ENCODE measurements at regions not wholly inside any gene's neighbourhood (a gene's known extent, or its start where the extent isn't known, plus 50 kb on each side); places are given as distances from the start of the nearest gene placed in this dataset.
A peak's percentile ranks its signal among the peaks of the same experiment; 100 is the strongest.
"Not testable (repeated sequence)": the region's sequence is repeated elsewhere in the genome, so short reads cannot be mapped to it uniquely, and the experiment has no call there.

- CTCF ChIA-PET: no interaction called here
- H3K4me1 ChIP-seq (ENCODE audit: control insufficient read depth in 1 of 2, insufficient read depth in 2 of 2, low read depth in 1 of 2, low read length in 1 of 2): no peaks in the 10 kb centered on the region; a peak in 1 of 4 replicates
- 32% methylated on average over 3 of the region's 3 CpGs for WGBS (ENCODE audit: low lambda C conversion rate)
- TF ChIP-seq NFIC (IDR thresholded peaks at IDR 0.05; ENCODE audit: borderline replicate concordance): no peak
- no peak for TF ChIP-seq YY1 (IDR thresholded peaks at IDR 0.05; ENCODE audit: low read depth)
- TF ChIP-seq ELF1 (IDR thresholded peaks at IDR 0.05): no peak
- no peak for TF ChIP-seq MEF2A (IDR thresholded peaks at IDR 0.05; ENCODE audit: borderline replicate concordance, low read depth)
- no peak for TF ChIP-seq ZBTB33 (IDR thresholded peaks at IDR 0.05; ENCODE audit: borderline replicate concordance, low read depth)
- TF ChIP-seq EP300 (IDR thresholded peaks at IDR 0.05; ENCODE audit: borderline replicate concordance in 1 of 2, low read depth in 1 of 2, low read length in 1 of 2): no peak
- TF ChIP-seq RFX5 (IDR thresholded peaks at IDR 0.05; ENCODE audit: low read length): no peak
- TF ChIP-seq RXRA (IDR thresholded peaks at IDR 0.05; ENCODE audit: borderline replicate concordance, low read depth): no peak
- no peak for TF ChIP-seq GATA2 (CRISPR knock-in tag; IDR thresholded peaks at IDR 0.05)
- no peak overlapping the region for H3K27ac ChIP-seq (ENCODE audit: low read depth in 2 of 2, low read length in 1 of 2)
- POLR2A ChIA-PET: no interaction called here
- no peaks in the 10 kb centered on the region for H3K9me2 ChIP-seq
- H3K79me2 ChIP-seq (ENCODE audit: insufficient read depth): no peaks in the 10 kb centered on the region
- H3K9ac ChIP-seq: no peak overlapping the region
- H3K27me3 ChIP-seq (ENCODE audit: insufficient read depth): no peaks in the 10 kb centered on the region
- H3K9me3 ChIP-seq: no peaks in the 10 kb centered on the region
- H4K20me1 ChIP-seq (ENCODE audit: insufficient read depth): no peaks in the 10 kb centered on the region
- no peak overlapping the region for H3K4me3 ChIP-seq (ENCODE audit: low read depth in 2 of 2, low read length in 1 of 2)
- H3F3A ChIP-seq (replicated peaks; ENCODE audit: insufficient read depth): no peaks in the 10 kb centered on the region
- no peak for DNase-seq
- H3K36me3 ChIP-seq (replicated peaks in 1 of 2; ENCODE audit: control insufficient read depth in 1 of 2, insufficient read depth in 2 of 2, low read length in 1 of 2): no peaks in the 10 kb centered on the region
- no peak overlapping the region for H2AFZ ChIP-seq (ENCODE audit: low read depth)
- H3K4me2 ChIP-seq: no peak overlapping the region
Observed at GRCh38 chr9:97188545-97188944, 118.9 kb upstream of the CCDC180 start.

- CTCF ChIA-PET: interaction anchor here (1.3 kb wide), 1 partner anchor 11 kb away, joined by 3 read pairs; no protein-coding TSS in a partner anchor
- H4K20me1 ChIP-seq (ENCODE audit: insufficient read depth); H2AFZ ChIP-seq (ENCODE audit: low read depth); H3K4me3 ChIP-seq (ENCODE audit: low read depth in 2 of 2, low read length in 1 of 2); H3K27me3 ChIP-seq (ENCODE audit: insufficient read depth); DNase-seq; H3K9me2 ChIP-seq; H3K4me1 ChIP-seq (ENCODE audit: control insufficient read depth in 1 of 2, insufficient read depth in 2 of 2, low read depth in 1 of 2, low read length in 1 of 2); H3K79me2 ChIP-seq (ENCODE audit: insufficient read depth); H3K4me2 ChIP-seq; H3K9ac ChIP-seq; H3K9me3 ChIP-seq; H3K36me3 ChIP-seq (replicated peaks in 1 of 2; ENCODE audit: control insufficient read depth in 1 of 2, insufficient read depth in 2 of 2, low read length in 1 of 2); H3F3A ChIP-seq (replicated peaks; ENCODE audit: insufficient read depth); H3K27ac ChIP-seq (ENCODE audit: low read depth in 2 of 2, low read length in 1 of 2): not testable (repeated sequence)
- 54% methylated on average over 1 of the region's 1 CpG for WGBS (ENCODE audit: low lambda C conversion rate)
- POLR2A ChIA-PET: interaction anchor here (1.2 kb wide), 1 partner anchor 12 kb away, joined by 3 read pairs; no protein-coding TSS in a partner anchor
Observed at GRCh38 chr9:97187706-97188105, 119.8 kb upstream of the CCDC180 start.

GRCh38 chr9:97186493-97186892 is 121.0 kb upstream of the CCDC180 start:
- no peaks in the 10 kb centered on the region for H3K9me3 ChIP-seq
- POLR2A ChIA-PET: no interaction called here
- 33% methylated on average over 1 of the region's 1 CpG for WGBS (ENCODE audit: low lambda C conversion rate)

More at GRCh38 chr9:97186493-97186892, 121.0 kb upstream of the CCDC180 start:
- Histone ChIP-seq H3K79me2 (ENCODE audit: insufficient read depth) (no peaks in the 10 kb centered on the region), H3K36me3 (replicated peaks in 1 of 2; ENCODE audit: control insufficient read depth in 1 of 2, insufficient read depth in 2 of 2, low read length in 1 of 2) (no peaks in the 10 kb centered on the region), H4K20me1 (ENCODE audit: insufficient read depth) (no peaks in the 10 kb centered on the region), H3K4me2 (no peak overlapping the region), H3K9ac (no peak overlapping the region), H3K9me2 (no peaks in the 10 kb centered on the region), H3K4me1 (ENCODE audit: control insufficient read depth in 1 of 2, insufficient read depth in 2 of 2, low read depth in 1 of 2, low read length in 1 of 2) (no peaks in the 10 kb centered on the region; a peak in 1 of 4 replicates), H3K4me3 (ENCODE audit: low read depth in 2 of 2, low read length in 1 of 2) (no peak overlapping the region), H3K27me3 (ENCODE audit: insufficient read depth) (no peaks in the 10 kb centered on the region), H3K27ac (ENCODE audit: low read depth in 2 of 2, low read length in 1 of 2) (no peak overlapping the region), H2AFZ (ENCODE audit: low read depth) (no peak overlapping the region), H3F3A (replicated peaks; ENCODE audit: insufficient read depth) (no peaks in the 10 kb centered on the region)
- peak; percentile 20 for DNase-seq
- TF ChIP-seq MAX (IDR thresholded peaks at IDR 0.05; ENCODE audit: low read depth) (no peak), NFIC (IDR thresholded peaks at IDR 0.05; ENCODE audit: borderline replicate concordance) (no peak)
- CTCF ChIA-PET: interaction anchor here (1.5 kb wide), 1 partner anchor 329 kb away, joined by 4 read pairs; no protein-coding TSS in a partner anchor

Data from SK-N-SH (cell line).